Neural cell (in vitro differentiated cells): ENCODE measurements at regions not wholly inside any gene's neighbourhood (a gene's known extent, or its start where the extent isn't known, plus 50 kb on each side); places are given as distances from the start of the nearest gene placed in this dataset.

Experiments
- H2AFZ ChIP-seq: fragments of 200-600, 300-800 bp; sonication (generic), shearing (Covaris generic); 2 replicates; pipeline ENCODE4 v1.6.0; 2014; ENCODE audit warnings: low read depth, mild to moderate bottlenecking, antibody characterized with exemption, low read length, moderate library complexity
- H3F3A ChIP-seq: fragments of 200-600 bp; shearing (Covaris generic); 2 replicates; pipeline ENCODE4 v1.6.1; 2016; ENCODE audit warnings: mild to moderate bottlenecking, moderate library complexity, mixed read lengths, antibody characterized with exemption, low read length; ENCODE audit not compliant: insufficient read depth, poor library complexity, severe bottlenecking
- H3K27ac ChIP-seq: fragments of 200-600, 300-800 bp; sonication (generic), shearing (Covaris generic); 2 replicates; pipeline ENCODE4 v1.5.1; 2014; ENCODE audit warnings: mild to moderate bottlenecking, low read length, moderate library complexity
- H3K27me3 ChIP-seq: fragments of 300-800, 200-600 bp; sonication (generic), shearing (Covaris generic); 2 replicates; pipeline ENCODE4 v1.6.0; 2014; ENCODE audit warnings: mild to moderate bottlenecking, low read depth, low read length, moderate library complexity; ENCODE audit not compliant: insufficient read depth
- H3K36me3 ChIP-seq: fragments of 300-800, 200-600 bp; sonication (generic), shearing (Covaris generic); 2 replicates; pipeline ENCODE4 v1.5.1; 2014; ENCODE audit warnings: mild to moderate bottlenecking, antibody characterized with exemption, low read length, moderate library complexity; ENCODE audit not compliant: insufficient read depth
- H3K4me2 ChIP-seq: fragments of 300-800, 200-600 bp; sonication (generic), shearing (Covaris generic); 2 replicates; pipeline ENCODE4 v1.6.0; 2014; ENCODE audit warnings: mild to moderate bottlenecking, low read length
- H3K4me3 ChIP-seq: fragments of 300-800, 200-600 bp; sonication (generic), shearing (Covaris generic); 2 replicates; pipeline ENCODE4 v1.5.1; 2014; ENCODE audit warnings: mild to moderate bottlenecking, low read length, moderate library complexity
- H3K79me2 ChIP-seq: fragments of 200-600 bp; shearing (Covaris generic); replicated peaks from 2 replicates; pipeline ENCODE4 v1.6.0; 2014; ENCODE audit warnings: mild to moderate bottlenecking, low read length, moderate library complexity; ENCODE audit not compliant: insufficient read depth
- H3K9ac ChIP-seq: fragments of 300-800, 200-600 bp; sonication (generic), shearing (Covaris generic); 2 replicates; pipeline ENCODE4 v1.6.1; 2016; ENCODE audit warnings: mild to moderate bottlenecking, low read length, mixed read lengths
- H3K9me2 ChIP-seq: fragments of 200-600 bp; shearing (Covaris generic); 2 replicates; pipeline ENCODE4 v1.6.1; 2016; ENCODE audit warnings: mild to moderate bottlenecking, low read length, mixed read lengths; ENCODE audit not compliant: insufficient read depth
- H3K9me3 ChIP-seq: fragments of 200-600, 300-800 bp; sonication (generic), shearing (Covaris generic); 2 replicates; pipeline ENCODE4 v1.6.1; 2016; ENCODE audit warnings: mild to moderate bottlenecking, mixed run types, low read length, moderate library complexity, mixed read lengths
- H4K20me1 ChIP-seq: fragments of 200-600 bp; shearing (Covaris generic); 2 replicates; pipeline ENCODE4 v1.6.1; 2016; ENCODE audit warnings: mild to moderate bottlenecking, mixed run types; ENCODE audit not compliant: insufficient read depth
- CTCF ChIP-seq: fragments of 450-650 bp; IDR thresholded peaks from 2 replicates; pipeline ENCODE4 v1.5.1; 2014; ENCODE audit warnings: antibody characterized with exemption, mild to moderate bottlenecking, moderate library complexity; ENCODE audit not compliant: poor library complexity, severe bottlenecking
- EP300 ChIP-seq: fragments of 450-650 bp; conservative IDR thresholded peaks from 2 replicates; pipeline ENCODE4 v1.6.1; 2014; ENCODE audit warnings: antibody characterized with exemption, mild to moderate bottlenecking, moderate library complexity; ENCODE audit not compliant: poor library complexity, severe bottlenecking
- EZH2 ChIP-seq: fragments of 200-600, 300-800 bp; shearing (Covaris generic), sonication (generic); IDR thresholded peaks from 2 replicates; pipeline ENCODE4 v1.6.1; 2014; ENCODE audit warnings: antibody characterized with exemption, low read length, borderline replicate concordance, mild to moderate bottlenecking; ENCODE audit not compliant: insufficient read depth, poor library complexity, severe bottlenecking
- MXI1 ChIP-seq: fragments of 450-650 bp; conservative IDR thresholded peaks from 2 replicates; pipeline ENCODE4 v1.6.1; 2014; ENCODE audit warnings: antibody characterized with exemption, mild to moderate bottlenecking; ENCODE audit not compliant: poor library complexity, severe bottlenecking
- POLR2AphosphoS5 ChIP-seq: IDR thresholded peaks from 2 replicates; pipeline ENCODE4 v1.6.1; 2012
- RAD21 ChIP-seq: fragments of 450-650 bp; conservative IDR thresholded peaks from 2 replicates; pipeline ENCODE4 v1.6.1; 2014; ENCODE audit warnings: antibody characterized with exemption, mild to moderate bottlenecking, moderate library complexity
- REST ChIP-seq: IDR thresholded peaks from 2 replicates; pipeline ENCODE4 v1.6.1; 2012; ENCODE audit warnings: borderline replicate concordance
- SMC3 ChIP-seq: fragments of 450-650 bp; conservative IDR thresholded peaks from 2 replicates; pipeline ENCODE4 v1.6.1; 2014; ENCODE audit warnings: antibody characterized with exemption, mild to moderate bottlenecking, moderate library complexity; ENCODE audit not compliant: poor library complexity
- TAF1 ChIP-seq: IDR thresholded peaks from 2 replicates; pipeline ENCODE4 v1.6.1; 2012; ENCODE audit warnings: low read depth

GRCh38 chr17:51555153-51555552, 294.8 kb downstream of the UTP18 start:
- no peaks in the 10 kb centered on the region for H3F3A ChIP-seq
- no peaks in the 10 kb centered on the region for H4K20me1 ChIP-seq
- no peak overlapping the region for H3K27ac ChIP-seq
- H3K9me3 ChIP-seq = no peaks in the 10 kb centered on the region
- H3K4me2 ChIP-seq = no peak overlapping the region
- no peak overlapping the region for H3K9ac ChIP-seq
- no peak overlapping the region for H3K4me3 ChIP-seq
- H2AFZ ChIP-seq = no peak overlapping the region
- no peaks in the 10 kb centered on the region for H3K27me3 ChIP-seq
- H3K79me2 ChIP-seq = no peaks in the 10 kb centered on the region
- no peaks in the 10 kb centered on the region for H3K9me2 ChIP-seq
- no peaks in the 10 kb centered on the region for H3K36me3 ChIP-seq
- TF ChIP-seq MXI1 = no peak
- no peak for TF ChIP-seq TAF1
- no peak for TF ChIP-seq EZH2
- TF ChIP-seq POLR2AphosphoS5 = no peak
- TF ChIP-seq RAD21 = no peak
- no peak for TF ChIP-seq CTCF
- no peak for TF ChIP-seq EP300

GRCh38 chr17:51559778-51560177, 299.4 kb downstream of the UTP18 start:
- H3K9me2 ChIP-seq = no peaks in the 10 kb centered on the region
- H3F3A ChIP-seq = no peaks in the 10 kb centered on the region
- H3K36me3 ChIP-seq = no peaks in the 10 kb centered on the region
- no peak overlapping the region for H3K4me2 ChIP-seq
- no peaks in the 10 kb centered on the region for H3K9me3 ChIP-seq
- H3K27ac ChIP-seq = no peak overlapping the region
- H4K20me1 ChIP-seq = no peaks in the 10 kb centered on the region
- H3K4me3 ChIP-seq = no peak overlapping the region
- H2AFZ ChIP-seq = no peak overlapping the region
- TF ChIP-seq EP300 (no peak), REST (no peak)
- H3K27me3 ChIP-seq = no peaks in the 10 kb centered on the region
- H3K9ac ChIP-seq = no peak overlapping the region
- H3K79me2 ChIP-seq = no peaks in the 10 kb centered on the region

GRCh38 chr17:51560398-51560797, 300.1 kb downstream of the UTP18 start:
- no peaks in the 10 kb centered on the region for H3K9me2 ChIP-seq

More at GRCh38 chr17:51560398-51560797, 300.1 kb downstream of the UTP18 start:
- Histone ChIP-seq H4K20me1 (no peaks in the 10 kb centered on the region), H3K27me3 (no peaks in the 10 kb centered on the region), H3K27ac (no peak overlapping the region), H2AFZ (no peak overlapping the region), H3K79me2 (no peaks in the 10 kb centered on the region), H3F3A (no peaks in the 10 kb centered on the region), H3K4me3 (no peak overlapping the region), H3K36me3 (no peaks in the 10 kb centered on the region), H3K4me2 (no peak overlapping the region), H3K9ac (no peak overlapping the region), H3K9me3 (no peaks in the 10 kb centered on the region)
- TF ChIP-seq SMC3 (no peak), EP300 (no peak), POLR2AphosphoS5 (no peak), TAF1 (no peak), EZH2 (no peak), MXI1 (no peak)
